HK-2 (cell line): ENCODE measurements at regions not wholly inside any gene's neighbourhood (a gene's known extent, or its start where the extent isn't known, plus 50 kb on each side); places are given as distances from the start of the nearest gene placed in this dataset.
"Not testable (repeated sequence)": the region's sequence is repeated elsewhere in the genome, so short reads cannot be mapped to it uniquely, and the experiment has no call there.

Experiments
- DNase-seq: peaks from one replicate; pipeline ENCODE4 v3.0.0-alpha.2; 2018; ENCODE audit not compliant: unreplicated experiment

DNA sequence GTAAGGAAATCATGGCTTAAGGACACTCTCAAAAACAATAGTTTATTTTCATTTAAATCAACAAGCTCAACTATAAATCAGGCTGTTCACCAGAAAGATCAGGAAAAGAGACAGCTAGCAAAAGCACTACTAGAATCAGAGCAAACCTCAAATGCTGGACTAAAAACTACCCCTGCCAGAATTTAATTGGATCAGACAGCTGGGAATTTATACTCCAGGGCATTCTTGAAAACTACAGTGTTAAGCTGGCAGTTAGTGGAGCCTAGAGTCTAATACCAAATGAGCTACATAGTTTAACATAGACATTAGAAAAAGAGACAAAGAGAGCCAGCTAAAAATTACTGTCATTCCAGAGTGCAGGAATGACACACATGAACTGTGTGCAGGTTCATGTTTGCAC is 1016.4 kb upstream of the CRIM1 start:
- no peak for DNase-seq

DNA sequence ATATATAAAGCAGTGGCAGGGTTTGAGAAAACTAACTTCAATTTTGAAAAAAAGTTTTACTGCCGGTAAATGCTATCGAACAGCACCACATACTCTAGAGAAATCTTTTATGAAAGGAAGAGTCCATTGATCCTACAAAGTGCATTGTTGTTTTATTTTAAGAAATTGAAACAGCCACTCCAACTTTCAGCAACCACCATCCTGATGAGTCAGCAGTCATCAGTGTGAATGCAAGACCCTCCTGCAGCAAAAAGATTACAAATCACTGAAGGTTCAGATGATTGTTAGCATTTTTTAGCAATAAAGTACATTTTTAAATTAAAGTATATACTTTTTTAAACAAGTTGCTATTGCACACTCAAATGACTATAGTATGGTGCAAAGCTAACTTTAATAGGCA is 1017.7 kb upstream of the CRIM1 start:
- no peak for DNase-seq

DNA sequence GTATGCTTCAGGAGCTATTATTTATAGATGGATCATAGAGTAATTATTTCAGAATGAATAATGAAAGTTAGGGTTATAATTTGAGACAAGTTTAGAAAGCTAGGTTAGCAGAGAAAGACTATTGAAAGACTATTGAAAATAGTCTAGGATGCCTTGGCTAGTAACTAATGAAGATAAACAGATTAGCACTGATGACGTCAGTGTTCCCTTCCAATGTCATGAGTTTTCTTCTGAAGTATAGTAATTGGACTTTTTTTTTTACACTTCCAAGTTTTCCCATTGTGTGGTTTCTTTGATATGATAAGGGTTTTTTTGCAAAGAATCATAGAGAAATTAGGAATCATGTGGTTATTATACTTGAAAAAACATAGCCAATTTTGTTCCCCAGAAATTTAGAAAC is 1041.5 kb upstream of the CRIM1 start:
- DNase-seq: no peak

DNA sequence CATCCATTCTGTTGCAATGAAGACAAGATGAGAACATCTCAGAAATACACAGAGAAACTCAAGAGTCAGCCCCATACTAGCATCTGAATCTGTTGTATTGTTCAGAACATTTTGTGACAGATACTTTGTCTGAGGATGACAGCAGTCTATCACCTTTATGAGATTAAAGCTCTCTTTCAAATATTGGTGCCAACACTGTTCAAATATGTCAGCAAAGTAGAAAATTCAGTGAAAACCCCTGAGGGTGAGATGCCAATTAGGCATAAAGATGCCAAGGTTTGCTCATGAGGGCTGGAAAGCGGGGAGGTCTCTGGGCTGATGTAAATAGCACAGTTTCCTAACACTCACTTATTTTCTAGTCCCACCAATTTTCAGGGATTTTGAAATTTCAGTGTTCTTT is 1054.2 kb upstream of the CRIM1 start:
- no peak for DNase-seq

GRCh38 chr2:35298493-35298892 is 1057.1 kb upstream of the CRIM1 start:
- DNase-seq: no peak

DNA sequence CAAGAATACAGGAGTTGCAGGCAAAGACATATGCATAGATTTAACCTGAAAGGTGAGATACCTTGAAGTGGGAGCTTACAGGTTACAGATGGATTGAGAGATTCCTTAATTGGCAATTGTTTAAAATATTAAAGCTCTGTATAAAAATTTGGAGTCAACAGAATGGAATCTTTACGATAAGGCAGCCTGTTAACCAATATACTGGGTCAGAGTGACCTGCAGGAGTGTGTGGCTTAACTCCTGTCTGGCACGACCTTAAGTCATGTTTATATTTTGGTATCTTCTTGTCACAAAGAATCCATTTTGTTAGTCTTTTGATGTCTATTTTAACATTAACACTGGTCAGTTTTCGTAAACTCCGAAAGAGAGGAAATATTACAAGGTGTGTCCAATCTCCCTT is 1058.2 kb upstream of the CRIM1 start:
- no peak for DNase-seq

GRCh38 chr2:35294636-35295263 is 1060.8 kb upstream of the CRIM1 start:
- DNase-seq: no peak

GRCh38 chr2:35293261-35293660 is 1062.3 kb upstream of the CRIM1 start:
- no peak for DNase-seq

DNA sequence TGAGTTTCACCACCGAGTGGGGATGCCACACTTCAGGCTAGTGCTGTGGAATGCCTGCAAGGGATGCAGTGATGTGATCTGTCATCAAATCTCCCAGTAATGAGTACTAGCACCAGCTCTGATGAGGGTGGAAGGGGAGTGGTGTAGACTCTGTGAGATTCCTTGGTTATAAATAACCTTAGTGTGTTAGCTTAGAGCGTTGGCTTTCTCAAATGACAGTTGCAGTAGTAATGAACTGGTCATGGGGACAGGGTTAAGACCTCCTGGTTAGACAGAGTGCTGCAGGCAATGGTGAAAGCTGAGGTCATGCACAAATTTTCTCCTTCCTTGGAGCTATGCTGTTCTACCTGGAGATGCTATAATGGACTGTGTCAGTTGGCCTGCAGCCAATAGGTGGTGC is 1063.4 kb upstream of the CRIM1 start:
- DNase-seq: no peak

GRCh38 chr2:35281702-35282101 is 1073.9 kb upstream of the CRIM1 start:
- no peak for DNase-seq

- DNase-seq: no peak
Measured at GRCh38 chr2:35255826-35256225, 1099.8 kb upstream of the CRIM1 start.

DNA sequence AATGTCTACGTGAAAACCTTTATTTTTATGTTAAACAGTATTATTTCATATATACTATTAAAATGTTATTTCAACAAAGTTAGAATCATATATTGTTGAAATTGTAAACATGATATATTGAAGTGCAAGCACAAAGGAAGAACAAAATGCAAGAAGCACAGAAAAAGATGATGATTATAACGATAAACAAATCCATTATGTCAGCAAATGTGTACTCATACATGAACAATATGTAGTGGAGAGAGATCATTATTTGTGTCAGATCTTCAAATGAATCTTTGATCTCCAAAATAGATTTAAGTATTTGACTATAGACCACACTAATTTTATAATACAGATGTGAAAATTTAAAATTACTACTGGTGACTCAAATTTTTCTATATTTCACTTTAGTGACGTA is 1104.4 kb upstream of the CRIM1 start:
- no peak for DNase-seq

DNA sequence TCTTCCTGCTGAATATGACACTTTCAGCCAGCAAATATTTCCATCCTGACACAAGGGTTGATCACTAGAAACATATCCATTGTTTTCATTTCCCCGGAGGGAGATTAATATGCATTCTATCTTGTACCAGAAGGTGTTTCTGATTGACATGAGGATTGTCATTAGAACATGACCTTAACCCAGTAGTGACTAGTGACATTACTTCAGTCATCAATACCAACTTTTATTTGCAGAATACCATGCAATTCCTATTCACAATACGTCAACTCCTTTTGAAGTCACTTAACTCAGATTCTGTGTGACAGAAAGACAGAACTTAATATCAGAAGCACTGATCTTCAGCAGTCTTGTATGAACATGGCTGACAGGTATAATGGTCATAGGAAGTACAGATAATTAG is 1108.9 kb upstream of the CRIM1 start:
- DNase-seq: no peak

- DNase-seq: no peak
Measured at GRCh38 chr2:35228584-35228983, 1127.0 kb upstream of the CRIM1 start.

DNA sequence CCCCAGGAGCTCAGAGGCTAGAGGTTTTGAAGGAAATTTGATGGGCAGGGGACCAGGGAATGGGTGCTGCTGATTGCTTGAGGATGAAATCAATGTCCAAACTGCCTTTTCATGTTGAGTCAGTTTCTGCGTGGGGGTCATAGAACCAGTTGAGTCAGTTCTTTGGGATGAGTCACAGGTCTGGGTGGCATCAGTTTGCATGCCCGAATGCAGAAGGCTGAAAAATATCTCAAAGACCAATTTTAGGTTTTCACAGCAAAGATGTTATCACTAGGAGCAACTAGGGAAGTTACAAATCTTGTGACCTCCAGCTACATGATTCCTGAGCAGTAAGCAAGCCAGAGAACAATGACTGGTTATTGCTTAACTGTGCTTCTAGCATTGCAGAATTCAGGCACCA is 1135.1 kb upstream of the CRIM1 start:
- peak; percentile 17 for DNase-seq

DNA sequence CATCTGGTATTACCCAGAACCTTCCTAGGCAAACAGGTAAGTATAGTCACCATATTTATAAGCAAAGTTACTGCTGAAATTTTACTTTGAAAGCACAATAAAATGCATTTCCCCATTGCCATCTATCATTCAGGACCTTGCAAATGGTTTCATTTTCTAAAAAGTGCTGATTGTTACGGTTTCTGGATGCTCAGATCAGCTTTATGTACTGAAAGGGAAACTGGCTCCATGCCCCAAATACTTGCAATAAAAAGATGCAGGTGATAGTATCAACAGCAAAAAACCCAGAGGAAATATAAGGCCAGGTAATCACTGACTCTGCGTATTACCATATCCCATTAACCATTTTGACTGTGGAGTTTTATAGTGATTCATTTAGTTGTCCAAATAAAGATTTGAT is 1150.7 kb upstream of the CRIM1 start:
- DNase-seq: no peak

GRCh38 chr2:35204323-35204722 is 1151.3 kb upstream of the CRIM1 start:
- DNase-seq: no peak

GRCh38 chr2:35199298-35199697 is 1156.3 kb upstream of the CRIM1 start:
- DNase-seq: no peak

DNA sequence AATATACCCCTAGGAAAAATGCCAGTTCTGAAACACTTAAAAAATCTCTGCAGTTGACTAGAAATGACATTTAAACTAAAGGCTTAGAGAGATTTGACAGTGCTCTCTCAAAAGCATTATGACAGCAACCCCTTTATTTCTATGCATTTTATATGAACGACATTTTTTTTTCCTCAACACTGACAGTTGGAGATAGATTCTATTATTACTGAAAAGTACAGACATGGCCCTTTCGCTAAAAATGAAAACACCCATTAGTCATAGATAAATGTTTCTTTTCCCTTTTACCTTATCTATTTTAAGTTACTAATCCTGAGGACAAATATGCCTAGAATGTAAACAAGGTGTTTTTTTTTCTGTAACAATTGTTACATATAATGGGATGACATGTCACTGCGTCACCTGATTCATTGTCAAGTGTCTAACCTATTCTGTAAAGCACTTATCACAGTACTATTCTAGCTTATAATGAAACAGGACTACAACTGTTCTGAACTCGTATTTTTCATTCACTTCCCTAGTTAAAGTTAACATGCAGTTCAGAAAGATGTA is 1169.6 kb upstream of the CRIM1 start:
- DNase-seq: no peak

DNA sequence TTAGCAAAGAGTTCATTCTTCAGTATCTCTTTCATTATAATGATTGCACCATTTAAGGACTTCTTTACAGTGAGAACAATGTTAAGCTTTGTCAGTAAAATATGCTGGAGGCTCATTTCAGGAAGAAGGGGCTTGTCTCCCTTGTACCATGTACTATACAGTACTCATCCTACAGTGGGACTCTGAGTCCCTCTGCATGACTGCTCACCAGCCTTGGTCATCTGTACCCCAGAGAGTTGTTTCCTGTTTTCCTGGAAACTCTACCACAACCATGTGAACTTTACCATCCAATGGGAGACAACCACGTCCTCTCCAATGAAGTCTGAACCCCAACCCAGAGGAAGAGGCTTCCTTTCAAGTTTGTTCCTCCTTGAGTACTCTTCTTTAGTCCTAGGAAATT is 1171.1 kb upstream of the CRIM1 start:
- no peak for DNase-seq

DNA sequence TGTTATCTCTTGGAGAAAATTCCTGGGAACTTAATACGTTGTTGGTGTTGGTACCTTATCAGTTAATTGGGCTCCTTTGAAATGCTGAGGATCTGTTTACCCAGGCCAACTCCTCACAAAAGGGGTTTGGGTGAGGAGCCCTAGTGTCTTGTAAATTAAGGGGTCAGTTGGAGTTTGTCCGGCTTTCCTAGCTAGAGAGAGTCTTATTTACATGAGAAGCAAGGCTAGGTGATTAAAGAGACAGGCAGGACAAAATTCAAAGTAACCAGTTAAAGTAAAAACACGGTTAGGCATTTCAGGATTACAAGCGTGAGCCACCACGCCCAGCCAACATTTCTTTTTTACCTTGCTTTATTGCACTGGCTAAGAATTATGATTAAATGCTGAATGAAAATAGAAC is 1178.9 kb upstream of the CRIM1 start:
- not testable (repeated sequence) for DNase-seq

DNA sequence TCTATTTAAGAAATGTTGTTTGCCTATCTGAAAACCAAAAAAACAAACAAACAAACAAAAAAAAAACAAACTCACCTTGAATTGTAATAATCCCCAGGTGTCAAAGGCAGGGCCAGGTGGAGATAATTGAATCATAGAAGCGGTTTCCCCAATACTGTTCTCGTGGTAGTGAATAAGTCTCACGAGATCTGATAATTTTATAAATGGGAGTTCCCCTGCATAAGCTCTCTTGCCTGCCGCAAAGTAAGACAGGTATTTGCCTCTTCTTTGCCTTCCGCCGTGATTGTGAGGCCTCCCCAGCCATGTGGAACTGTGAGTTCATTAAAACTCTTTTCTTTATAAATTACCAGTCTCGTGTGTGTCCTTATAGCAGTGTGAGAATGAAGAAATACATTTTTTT is 1180.7 kb upstream of the CRIM1 start:
- DNase-seq: no peak

- no peak for DNase-seq
Measured at GRCh38 chr2:35172687-35173086, 1182.9 kb upstream of the CRIM1 start.

DNA sequence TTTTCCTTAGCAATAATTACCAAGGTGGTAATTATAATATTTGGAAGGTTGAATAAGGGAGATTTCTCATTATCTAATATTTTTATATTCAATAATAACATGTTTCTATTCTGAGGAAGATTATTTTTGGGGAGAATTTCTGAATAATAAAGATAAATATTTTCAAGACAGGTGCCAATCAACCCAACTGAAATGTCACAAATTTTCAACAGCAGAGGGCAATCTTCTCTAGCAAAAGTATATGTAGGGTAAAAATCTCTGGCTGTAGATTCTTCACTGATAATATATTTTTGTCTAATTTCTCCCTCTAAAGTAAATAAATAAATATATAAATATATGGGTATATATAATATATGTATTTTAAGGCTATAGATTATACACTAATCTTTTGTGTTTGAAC is 1187.2 kb upstream of the CRIM1 start:
- DNase-seq: no peak
